ENCODE measurements at regions not wholly inside any gene's neighbourhood (a gene's known extent, or its start where the extent isn't known, plus 50 kb on each side); places are given as distances from the start of the nearest gene placed in this dataset.
"Not testable (repeated sequence)": the region's sequence is repeated elsewhere in the genome, so short reads cannot be mapped to it uniquely, and the experiment has no call there.

GRCh38 chr12:41656454-41656853 lies 468.3 kb downstream of the PDZRN4 start:
- DNase-seq = no peak

DNA sequence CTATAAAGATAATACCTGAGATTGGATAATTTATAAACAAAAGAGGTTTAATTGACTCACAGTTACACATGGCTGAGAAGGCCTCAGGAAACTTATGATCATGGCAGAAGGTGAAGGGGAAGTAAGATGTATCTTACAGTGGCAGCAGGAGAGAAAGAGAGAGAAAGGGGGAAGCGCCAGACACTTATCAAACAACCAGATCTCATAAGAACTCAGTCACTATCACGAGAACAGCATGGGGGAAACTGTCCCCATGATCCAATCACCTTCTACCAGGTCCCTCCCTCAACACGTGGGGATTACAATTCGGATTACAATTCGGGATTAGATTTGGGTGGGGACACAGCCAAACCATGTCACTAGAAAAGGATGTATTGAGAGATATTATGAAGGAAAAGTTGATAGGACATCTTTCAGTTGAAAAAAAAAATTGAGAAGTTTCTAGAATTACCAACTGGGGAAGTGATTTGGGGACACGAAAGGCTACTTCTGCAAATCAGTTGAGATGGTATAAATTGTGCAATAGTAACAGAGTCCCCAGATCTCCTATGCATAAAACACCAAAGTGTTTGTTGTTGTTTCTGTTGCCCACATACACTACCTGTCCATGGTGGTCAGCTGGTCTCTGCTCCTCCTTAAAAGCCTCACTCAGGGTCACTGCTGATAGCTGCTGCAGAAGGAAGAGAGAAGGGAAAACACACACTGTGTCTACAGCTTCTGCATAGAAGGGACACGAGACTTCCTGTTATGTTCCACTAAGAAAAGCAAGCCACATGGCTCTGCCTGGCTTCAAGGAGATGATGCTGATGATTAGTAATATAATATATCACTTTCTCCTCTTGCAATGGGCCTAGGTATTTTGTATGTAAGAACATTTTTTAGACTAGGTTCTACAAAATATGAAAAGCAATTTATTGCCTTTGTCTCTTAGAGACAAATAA lies 465.5 kb downstream of the PDZRN4 start:
- no peak for DNase-seq

DNA sequence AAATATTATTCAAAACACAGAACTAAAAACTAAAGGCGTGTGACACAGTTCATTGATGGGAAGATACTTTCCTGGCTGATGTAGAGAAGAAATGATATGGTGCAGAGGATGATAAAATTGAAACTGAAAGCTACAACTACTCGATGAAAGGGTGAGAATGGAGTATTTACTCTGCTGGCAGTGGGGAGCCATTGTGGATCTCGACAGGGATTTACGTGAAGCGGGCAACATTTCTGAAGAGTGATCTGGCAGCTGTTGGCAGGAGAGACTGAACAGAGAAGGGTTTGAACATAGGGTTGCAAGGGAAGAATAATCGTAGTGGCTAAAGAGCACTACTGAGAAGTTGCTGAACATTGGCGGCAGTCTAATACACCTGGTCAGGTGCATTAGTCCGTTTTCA lies 464.9 kb downstream of the PDZRN4 start:
- no peak for DNase-seq

- DNase-seq = no peak
Observed at GRCh38 chr12:41645624-41646023, 457.5 kb downstream of the PDZRN4 start.

DNA sequence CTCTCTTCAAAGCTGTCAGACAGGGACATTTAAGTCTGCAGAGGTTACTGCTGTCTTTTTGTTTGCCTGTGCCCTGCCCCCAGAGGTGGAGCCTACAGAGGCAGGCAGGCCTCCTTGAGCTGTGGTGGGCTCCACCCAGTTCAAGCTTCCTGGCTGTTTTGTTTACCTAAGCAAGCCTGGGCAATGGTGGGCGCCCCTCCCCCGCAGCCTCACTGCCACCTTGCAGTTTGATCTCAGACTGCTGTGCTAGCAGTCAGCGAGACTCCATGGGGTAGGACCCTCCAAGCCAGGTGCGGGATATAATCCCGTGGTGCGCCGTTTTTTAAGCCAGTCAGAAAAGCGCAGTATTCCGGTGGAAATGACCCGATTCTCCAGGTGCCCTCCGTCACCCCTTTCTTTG lies 454.7 kb downstream of the PDZRN4 start:
- not testable (repeated sequence) for DNase-seq

DNA sequence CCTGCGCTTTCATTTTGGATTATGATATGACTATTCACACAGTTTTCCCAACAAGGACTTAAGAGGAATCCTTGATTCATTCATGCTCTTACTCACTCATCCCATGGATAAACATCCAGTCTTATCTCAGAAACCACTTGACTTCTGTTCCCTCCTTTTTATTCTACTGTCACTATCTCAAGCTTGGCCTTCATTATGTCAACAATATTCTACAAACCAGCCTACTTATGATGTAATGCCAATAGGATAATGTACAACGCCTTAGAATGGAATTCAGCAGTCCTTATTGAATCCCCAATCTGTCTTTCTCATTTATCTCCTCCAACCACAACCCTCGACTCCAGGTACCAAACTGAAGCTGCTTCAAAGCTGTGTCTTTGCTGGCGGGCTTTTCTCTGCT lies 448.5 kb downstream of the PDZRN4 start:
- no peak for DNase-seq

DNA sequence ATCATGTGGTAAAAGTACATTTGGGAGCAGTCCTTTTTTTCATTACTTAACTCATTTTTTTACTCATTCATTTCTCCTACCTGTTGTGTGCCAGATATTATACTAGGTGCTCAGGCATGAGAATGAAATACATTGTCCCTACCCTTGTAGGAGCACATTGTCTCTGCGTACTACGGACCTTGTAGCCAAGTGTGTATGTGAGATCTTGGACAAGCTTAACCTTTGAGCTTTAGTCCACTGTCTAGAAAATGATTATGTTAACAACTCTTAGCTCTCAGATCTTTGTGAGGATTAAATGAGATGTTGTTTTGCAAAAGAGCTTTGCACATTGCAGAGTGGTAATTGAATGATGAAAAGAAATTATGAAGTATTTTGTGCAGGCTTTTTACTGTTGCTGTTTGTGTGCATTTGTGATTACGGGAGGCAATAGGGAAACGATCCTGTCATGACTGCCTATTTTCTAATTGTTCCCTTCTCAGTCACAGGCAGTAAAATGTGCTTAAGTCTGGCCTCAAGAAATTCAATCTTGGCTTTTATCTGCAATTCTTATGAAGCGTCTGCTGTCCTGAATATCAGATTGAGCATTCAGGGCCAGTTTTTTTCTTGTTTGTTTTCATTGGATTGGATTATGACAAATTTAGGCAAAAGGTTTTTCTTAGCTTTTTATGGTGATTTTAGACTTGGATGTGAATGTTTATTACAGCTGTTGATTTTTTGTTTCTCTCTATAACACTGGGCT lies 447.7 kb downstream of the PDZRN4 start:
- DNase-seq = no peak

- no peak for DNase-seq
Observed at GRCh38 chr12:41634091-41634490, 446.0 kb downstream of the PDZRN4 start.

DNA sequence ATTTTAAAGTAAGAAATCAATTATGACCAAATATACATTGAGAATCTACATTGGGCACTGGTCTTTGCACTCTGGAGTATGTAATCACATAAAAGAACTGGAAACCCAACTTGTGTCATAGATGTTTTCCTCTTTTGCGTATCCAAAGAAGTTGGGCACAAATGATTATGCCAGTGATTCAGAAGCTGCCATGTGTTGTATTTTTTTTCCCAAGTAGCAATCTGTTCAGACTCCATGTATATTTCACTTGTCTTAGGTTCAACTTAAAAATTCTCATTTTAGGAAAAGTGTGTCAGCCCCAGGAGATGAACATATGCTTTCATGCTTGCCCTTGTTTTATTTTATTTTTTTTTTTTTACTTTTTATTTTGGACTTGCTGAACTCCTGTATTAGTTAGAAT lies 441.5 kb downstream of the PDZRN4 start:
- no peak for DNase-seq

GRCh38 chr12:41627476-41627875 lies 439.4 kb downstream of the PDZRN4 start:
- DNase-seq = no peak

- DNase-seq = no peak
Observed at GRCh38 chr12:41624571-41624970, 436.5 kb downstream of the PDZRN4 start.
